ENCODE measurements at regions not wholly inside any gene's neighbourhood (a gene's known extent, or its start where the extent isn't known, plus 50 kb on each side); places are given as distances from the start of the nearest gene placed in this dataset.
"Not testable (repeated sequence)": the region's sequence is repeated elsewhere in the genome, so short reads cannot be mapped to it uniquely, and the experiment has no call there.

DNA sequence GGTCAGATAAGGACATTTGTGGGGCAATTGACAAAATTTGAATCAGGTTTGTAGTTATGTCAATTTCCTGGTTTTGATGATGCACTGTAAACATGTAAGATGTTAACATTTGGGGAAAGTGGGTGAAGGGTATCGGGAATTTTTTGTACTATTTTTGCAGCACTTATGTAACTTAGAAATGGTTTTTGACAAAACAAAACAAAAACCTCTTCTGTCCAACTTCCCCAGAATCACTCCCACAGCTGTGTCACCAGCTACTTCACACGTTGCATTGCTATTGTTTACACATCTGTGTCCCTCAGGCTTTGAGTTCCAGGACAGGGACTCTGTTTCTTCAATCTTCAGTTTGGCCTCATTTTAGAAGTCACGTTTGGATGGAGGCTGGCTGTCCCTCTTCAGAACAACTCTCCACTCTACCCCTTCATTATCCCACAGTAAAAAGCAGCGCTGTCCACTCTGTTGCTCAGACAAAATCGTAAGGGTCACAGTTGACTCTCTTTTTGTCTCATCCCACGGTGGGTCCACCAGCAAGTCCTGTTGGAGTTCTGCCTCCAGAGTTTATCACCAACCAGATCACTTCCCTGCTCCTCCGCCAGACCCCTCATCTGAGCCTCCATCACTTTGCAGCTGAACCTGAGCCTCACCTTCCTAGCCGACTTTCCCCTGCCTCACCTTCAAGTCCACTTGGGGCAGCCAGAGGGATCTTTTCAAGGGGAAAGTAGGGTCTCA is 63.2 kb downstream of the NENF start:
- no peak for DNase-seq

DNA sequence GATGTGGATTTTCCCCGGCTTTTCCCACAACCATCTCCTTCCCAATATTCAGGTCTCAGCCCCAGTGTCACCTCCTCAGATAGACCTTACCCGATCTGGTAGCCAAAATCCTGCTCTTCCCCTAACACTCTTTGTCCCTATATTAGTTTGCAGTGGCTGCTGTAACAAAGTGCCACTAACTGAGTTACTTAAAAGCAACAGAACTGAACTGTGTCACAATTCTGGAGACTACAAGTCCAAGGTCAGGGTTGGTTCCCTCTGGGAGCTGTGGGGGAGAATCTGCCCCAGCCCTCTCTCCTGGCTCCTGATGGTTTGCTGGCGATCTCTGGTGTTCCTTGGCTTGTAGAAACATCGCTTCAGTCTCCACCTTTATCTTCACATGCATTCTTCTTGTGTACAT is 64.0 kb downstream of the NENF start:
- DNase-seq: no peak

DNA sequence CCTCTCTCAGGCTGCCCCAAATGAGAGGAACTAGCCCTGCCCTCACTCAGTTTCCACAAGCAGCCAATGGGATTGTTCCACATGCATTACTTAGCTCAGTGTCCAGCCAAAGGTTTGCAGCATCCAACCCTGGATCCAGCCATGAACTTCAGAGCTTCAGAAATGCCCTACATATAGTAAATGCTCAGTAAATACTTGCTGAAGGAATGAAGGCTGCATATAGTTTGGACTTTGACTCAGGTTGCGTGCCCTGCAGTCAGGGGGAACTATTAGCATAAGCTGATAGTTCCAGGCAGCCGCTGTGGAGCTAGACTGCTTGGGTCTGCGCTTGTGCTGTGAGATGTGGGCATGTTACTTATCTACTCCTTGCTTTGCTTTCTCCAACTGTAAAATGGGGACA is 64.8 kb downstream of the NENF start:
- no peak for DNase-seq

DNA sequence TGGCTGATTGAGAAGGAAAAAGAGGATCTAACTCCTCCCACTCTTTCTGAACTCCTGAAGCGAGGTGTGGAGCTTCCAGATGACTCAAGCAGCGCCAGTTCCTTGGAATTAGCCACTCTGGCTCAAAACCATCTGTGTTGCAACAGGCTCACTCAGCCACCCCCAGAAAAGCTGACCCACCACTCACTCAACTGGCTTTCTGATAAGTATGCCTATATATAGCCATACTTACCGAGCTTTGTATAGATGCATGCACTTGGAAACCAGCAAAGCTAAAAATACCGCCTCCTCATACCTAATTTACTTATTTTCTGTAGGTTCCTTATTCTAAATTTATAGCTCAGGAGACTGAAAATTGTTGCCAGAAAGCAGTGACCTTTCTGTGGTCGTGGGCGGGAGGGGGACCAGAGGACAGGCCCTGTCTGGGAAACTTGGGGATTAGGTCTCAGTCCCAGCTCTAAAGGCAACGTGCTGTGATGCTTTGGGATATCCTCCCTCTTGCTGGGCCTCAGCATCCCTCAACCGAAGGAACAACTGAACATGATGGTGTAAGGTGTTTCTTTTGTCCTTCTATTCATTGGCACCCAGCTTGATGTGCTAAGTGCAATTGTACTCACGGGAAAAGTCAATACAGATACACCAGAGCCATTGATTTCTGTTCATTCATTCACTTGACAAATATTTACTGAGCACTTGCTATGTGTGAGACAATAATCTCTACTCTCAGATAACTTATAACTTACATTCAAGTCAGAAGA is 65.7 kb downstream of the NENF start:
- no peak for DNase-seq

DNA sequence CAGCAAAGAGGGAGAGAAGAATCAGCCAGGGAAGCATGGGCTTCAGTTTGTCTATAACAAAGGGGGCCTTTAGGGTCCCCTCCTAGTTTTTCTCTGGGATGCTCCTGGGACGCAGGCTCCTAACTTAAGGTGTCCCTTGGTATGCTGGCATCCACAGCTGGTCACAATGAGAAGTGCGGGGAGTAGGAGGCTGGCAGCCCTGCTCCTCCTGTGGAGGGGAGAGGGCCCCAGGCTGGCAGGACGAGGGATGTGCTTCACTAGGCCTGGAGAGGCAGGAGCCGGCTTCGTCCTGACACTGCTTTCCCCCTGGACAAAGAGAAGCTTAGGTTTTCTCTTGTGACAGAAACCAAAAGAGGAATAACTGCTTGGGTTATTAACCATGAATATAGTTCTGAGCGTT is 67.6 kb downstream of the NENF start:
- DNase-seq: no peak

DNA sequence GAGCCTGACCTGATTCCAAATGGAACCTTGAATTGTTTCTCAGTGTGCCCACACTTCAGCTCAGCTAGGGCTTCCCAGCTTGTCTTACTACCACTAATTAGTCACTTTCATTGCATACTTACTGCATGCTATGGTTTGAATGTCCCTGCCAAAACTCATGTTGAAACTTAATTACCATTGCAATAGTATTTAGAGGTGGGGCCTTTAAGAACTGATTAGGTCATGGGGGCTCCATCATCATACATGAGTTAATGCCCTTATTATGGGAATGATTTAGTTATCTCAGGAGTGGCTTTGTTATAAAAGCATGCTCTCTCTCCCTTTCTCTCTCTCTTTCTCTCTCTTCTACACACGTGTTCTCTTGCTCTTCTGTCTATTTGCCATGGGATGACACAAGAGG is 68.3 kb downstream of the NENF start:
- no peak for DNase-seq

DNA sequence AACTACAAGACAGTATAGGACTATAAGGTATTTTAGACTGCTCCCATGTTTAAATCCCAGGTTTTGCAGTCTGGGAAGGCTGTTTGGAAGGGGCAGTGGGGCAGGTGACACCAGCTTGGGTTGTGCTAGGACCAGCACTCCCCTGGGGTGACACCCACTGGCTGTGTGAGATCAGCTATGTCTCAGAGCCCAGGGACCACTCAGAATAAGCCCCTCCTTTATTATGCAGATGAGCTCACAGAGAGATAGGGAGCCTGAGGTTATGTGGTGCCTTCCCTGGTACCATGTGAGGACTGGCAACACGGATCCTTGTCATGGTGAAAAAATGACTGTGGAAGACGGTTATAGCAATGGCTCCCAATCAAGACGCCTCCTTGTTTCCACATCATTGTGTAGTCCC is 71.0 kb downstream of the NENF start:
- DNase-seq: no peak

DNA sequence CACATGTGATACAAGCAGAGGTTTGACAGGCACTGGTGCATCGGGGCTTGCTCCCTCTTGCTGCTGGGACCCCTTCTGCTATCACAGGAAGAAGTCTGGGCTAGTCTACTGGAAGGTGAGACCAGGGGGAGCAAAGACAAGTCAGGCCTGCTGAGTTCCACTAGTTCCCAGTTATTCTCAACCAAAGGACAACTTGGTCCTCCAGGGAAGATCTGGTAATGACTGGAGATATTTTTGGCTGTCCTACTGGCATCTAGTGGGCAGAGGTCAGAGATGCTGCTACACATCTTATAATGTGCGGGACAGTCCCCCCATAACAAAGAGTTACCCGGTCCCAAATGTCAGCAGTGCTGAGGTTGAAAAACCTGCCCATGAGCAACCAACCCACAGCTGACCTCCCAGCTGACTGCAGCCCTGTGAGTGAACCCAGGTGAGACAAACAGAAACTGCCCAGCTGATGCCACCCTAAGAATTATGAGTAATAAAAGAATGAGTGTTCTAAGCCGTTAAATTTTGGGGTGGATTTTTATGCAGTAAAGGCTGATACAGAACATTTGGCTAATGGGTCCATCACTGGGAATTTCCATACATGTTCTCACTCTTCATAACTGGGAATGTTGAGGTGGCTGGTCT is 71.6 kb downstream of the NENF start:
- no peak for DNase-seq

DNA sequence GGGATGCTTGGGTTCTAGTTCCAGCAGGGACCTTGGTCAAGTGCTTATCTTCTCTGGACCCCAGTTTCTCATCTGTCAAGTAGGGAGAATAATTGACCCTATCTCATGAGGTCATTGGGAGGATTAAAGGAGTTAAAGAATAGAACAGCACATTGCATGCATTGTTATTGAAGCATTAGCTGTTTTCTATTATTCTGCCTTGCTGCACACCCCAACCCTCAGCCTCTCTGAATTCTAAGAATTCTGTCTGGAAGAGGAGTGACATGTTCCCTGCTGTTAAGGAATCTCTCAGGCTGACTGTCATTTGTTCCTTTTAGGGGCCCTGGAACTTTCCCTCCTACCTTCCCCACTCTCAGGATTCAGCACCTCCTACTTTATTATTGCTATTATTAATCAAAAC is 73.9 kb downstream of the NENF start:
- DNase-seq: no peak

DNA sequence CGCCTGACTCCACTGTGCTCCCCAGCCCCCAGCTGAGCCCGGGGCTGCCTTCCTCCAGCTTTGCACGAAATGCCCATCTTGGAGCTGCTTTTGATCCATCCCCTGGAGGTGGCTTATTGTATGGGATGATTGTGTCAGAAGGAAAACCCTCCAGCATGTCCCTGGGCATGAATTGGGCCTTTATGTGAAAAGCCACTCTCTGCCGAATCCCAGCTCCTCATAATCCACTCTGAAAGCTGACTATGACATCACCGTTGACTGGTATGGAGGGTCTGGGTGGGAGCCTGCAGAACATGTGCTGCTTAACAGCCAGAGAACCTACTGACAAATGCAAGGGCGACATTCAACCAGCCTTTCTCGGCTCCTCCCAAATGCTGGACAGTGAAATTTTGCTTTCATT is 74.6 kb downstream of the NENF start:
- no peak for DNase-seq

DNA sequence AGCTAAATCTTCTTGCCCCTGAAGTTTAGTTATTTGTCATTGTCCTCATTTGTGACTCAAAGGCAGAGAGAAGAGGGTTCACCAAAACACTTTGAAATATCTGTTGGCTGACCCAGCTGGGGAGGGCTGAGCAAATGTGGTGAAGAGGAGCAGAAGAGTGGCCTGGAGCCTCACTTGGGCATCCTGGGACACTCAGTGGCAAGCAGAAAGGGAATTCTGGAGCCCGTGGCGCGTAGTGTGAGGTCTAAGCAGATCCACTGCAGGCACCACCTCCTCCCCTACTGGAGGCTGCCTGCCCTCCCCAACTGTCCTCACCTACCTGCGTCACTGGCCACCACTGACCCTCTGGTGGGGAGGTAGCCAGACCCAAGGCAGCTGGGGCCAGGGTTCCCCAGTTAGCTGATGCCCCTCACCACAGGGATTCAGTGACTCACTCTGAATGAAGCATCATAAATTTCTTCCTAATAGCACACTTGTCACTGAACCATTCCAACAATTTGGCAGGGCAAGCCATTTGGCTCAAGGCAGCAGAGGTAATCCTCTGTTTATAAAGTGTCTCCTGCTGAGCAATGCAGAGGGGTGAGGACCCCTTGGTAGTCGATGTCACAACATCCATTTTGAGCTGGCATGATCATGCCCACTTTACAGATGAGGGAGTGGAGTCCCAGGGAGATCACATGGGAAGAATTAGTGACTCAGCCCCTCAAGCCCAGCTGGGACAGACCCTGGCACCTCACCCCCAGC is 80.3 kb downstream of the NENF start:
- no peak for DNase-seq

DNA sequence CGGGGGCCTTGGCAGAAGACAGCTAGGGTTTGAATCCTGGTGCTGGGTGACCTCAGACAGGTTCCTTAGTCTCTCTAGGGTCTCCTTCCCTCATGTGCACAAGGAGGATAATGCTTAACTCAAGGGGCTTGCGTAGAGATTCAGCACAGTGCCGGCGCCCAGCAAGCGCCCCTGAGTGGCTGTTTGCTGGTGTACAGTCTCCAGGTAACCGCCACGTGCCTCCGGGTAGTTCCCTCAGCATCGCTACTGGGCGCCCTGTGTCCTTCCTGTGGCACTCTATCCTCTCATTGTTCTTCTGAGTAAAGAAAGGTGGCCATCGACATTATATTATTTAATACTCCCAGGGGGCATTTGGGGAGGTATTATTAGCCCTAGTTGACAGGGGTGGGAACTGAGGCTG is 80.9 kb downstream of the NENF start:
- no peak for DNase-seq

DNA sequence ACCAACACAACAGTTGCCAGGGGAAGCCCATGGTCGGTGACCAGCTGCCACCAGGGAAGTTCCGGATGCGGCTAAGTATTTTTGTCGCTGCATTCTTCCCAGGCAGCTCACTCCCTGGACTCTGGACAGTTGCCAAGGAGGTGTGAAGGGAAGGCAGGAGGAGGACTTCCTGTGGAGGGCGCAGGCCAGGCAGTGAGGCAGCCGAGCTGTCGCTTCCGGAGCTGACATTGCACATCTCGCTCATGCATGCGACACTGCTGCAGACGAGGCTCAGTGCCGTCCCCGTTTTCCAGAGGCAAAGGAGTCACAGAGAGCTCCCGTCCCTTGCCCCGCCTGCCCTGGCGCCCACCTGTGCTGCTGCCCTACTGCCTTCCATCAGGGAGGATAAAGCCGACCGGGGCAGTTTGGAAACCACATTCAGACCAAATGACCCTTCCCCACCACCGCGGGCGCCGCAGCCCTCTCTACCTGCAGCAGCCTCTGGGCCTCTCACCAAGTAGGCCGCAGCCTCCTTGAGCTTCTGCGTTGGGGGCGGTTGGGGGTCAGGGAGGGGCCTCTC is 81.4 kb downstream of the NENF start:
- DNase-seq: no peak

DNA sequence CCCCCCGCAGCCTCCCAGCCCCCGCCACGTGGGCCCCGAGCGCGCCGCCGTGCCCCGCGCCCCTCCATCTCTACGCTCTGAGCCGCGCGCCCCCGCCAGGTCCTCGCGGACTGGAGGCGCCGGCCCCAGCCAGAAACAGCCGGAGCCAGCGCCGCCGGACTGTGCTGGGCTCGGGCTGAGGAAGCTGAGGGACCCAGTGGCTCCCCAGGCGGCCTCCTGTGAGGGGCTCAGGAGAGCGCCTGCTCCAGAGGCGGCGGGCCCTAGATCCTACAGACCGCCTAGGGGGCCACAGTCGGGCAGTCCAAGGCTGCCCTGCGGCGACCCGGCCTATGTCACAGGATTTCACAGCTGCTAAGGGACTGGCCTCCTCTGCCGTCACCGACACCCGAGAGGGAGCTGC is 82.1 kb downstream of the NENF start:
- DNase-seq: no peak

DNA sequence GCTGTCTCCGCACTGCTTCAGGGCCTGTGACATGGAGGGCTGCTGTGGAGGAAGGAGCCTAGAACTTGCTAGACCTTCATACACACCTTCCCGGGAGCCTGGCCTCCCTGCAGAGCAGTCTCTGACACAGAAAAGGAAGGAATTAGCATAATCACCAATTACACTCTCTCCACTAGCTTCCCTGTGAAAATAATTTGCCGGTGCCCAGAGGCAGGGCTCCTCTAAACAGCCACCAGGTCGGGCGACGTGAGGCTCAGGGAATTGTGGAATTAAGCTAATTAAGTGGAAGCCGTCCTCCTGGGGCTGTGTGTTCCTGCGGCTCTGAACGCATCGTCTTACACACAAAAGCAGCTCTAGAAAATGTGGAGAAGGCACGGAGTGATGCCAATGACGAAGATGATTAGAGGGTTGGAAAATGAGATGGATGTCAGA is 82.6 kb downstream of the NENF start:
- no peak for DNase-seq

DNA sequence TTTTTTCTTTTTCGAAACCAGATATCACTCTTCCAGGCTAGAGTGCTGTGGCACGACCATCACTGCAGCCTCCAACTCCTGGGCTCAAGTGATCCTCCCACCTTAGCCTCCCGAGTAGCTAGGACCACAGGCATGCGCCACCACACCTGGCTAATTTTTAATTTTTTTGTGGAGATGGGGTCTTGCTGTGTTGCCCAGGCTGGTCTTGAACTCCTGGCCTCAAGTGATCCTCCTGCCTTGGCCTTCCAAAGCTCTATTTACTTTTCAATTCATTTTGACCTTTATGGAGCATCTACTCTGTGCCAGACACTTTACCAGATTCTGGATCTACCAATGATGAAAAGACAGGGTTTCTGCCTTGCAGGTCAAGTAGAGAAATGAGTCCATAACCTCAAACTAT is 83.3 kb downstream of the NENF start:
- not testable (repeated sequence) for DNase-seq

DNA sequence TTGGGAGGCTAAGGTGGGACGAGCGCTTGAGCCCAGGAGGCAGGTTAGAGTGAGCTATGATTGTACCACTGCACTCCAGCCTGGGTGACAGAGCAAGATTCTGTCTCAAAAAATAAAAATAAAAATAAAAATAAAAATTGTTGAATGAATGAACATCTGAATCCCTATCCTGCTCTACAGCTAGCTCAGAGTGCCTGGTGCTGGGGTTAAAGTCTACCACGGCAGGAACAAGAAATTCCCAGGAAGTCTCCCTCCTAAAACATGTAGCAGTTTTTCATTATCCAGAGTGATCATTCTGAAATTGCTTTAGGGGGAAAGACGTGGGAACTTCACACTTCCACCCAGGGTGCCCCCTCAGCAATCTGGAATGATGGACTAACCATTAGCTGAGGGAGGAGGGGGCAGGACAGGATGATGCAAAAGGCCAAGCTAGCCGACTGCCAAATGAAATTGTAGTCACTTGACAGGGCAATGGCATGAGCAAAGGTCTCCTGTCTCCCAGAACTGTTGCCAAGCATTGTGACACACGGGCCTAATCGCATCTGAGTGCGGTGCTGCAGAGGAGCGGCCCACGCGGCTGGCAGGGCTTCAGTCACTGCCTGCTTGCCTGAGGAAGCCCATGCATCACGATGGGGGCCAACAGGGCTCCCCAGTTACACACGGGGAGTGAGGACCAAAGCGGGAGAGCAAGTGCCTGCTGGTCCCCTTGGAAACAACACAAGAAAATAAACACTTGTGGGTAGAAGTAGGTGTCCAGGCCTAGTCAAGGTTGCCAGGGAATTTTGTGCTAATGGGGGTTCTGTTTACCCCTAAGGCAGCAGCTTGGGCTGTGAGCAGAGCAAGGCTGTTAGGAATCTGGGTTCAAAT is 85.7 kb downstream of the NENF start:
- no peak for DNase-seq

DNA sequence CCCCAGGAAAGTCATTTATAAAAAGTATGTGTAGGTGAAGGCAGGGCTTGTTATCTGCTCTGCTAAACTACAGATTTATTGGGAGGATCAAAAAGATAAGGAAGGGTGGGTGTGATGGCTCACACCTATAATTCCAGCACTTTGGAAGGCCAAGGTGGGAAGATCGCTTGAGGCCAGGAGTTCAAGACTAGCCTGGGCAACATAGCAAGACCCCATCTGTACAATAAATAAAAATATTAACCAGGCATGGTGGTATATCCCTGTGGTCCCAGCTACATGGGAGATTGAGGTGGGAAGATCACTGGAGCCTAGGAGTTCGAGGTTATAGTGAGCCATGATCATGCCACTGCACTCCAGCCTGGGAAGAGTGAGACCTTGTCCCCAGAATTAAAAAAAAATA is 86.4 kb downstream of the NENF start:
- no peak for DNase-seq

DNA sequence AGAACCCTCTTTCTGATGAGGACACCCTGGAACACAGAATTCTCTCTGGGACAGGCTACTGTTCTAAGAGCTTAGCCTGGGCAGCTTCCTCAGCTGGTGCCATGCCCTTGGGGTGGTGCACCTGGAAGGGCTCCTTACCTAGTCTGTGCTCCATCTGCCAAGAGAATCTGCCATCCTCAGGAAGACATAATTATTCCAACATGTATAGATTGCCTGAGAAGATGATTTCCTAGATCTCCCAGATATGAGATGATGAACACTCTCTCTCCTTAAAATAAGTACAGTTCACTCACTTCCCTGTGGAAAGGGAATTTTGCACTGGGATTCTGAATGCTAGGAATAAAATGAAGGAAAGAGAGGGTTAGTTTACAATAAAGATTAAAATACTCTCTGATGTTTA is 87.6 kb downstream of the NENF start:
- DNase-seq: no peak

DNA sequence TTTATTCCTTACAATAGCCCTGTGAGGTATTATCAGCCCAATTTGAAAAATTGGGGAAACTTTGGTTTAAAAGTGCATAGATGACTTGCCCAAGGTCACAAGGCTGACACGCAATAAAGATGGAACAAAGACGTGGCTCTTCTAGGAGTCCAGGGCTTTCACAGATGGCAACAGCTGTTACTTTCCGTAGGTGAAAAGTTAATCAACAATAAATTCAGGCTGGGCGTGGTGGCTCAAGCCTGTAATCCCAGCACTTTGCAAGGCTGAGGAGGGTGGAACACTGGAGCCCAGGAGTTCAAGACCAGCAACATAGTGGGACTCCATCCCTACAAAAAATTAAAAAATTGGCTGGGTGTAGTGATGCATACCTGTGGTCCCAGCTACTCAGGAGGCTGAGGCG is 87.8 kb upstream of the ATF3 start:
- no peak for DNase-seq

DNA sequence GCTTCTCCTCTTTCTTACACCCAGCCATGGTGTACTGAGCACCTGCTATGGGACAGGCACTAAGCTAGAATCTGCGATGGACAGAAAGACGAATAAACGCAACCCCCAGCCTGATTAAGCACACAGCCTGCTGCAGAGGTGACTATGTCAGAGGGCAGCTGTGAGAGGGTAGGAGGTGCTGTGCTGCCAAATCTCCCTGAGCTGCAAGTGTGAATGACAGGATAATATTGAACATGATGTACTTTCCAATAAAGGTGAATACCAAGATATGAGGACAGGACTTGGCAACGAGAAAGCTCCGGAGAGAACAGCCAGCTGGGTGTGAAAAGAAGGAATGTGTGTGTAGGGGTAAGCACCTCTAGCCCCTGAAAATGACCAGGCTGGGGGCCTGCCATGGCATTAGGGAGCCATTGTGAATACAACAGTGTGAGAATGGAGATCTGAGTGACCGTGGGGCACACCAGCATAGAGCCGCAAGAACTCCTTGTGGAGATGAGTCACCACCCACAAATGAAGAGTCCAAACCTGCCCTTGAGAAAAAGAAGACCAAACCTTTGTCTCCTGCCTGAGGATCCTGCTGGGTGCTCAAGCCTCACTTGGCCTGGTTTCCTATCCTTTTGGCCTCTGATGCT is 83.0 kb upstream of the ATF3 start:
- DNase-seq: no peak

DNA sequence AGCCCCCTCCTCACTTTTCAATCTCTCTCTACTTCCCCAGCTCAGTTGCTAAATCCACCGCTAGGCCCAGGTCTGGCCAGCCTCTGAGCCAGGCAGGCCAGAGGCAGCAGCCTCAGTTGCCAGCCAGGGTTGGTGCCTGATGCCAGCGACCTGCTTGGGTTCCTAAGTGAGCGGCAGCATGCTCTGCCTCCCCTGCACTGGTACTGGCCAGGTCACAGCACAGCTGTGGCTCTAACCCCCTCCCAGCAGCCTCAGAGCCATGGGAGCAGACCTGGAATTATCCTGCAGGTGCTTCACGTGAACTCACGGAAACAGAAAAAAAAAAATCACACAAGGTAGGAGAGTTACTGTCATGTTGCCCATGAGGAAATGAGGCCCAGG is 82.5 kb upstream of the ATF3 start:
- DNase-seq: no peak
